SKM-1 (cell line): ENCODE measurements at regions not wholly inside any gene's neighbourhood (a gene's known extent, or its start where the extent isn't known, plus 50 kb on each side); places are given as distances from the start of the nearest gene placed in this dataset.

Experiments
- DNase-seq: peaks from one replicate; lab custom pipeline; 2025; ENCODE audit not compliant: unreplicated experiment; lab: John Stamatoyannopoulos, UW

GRCh38 chrX:9195199-9195880 lies 161.4 kb upstream of the FAM9B start:
- no peak for DNase-seq

GRCh38 chrX:9196961-9197640 lies 163.2 kb upstream of the FAM9B start:
- DNase-seq, result no peak

DNA sequence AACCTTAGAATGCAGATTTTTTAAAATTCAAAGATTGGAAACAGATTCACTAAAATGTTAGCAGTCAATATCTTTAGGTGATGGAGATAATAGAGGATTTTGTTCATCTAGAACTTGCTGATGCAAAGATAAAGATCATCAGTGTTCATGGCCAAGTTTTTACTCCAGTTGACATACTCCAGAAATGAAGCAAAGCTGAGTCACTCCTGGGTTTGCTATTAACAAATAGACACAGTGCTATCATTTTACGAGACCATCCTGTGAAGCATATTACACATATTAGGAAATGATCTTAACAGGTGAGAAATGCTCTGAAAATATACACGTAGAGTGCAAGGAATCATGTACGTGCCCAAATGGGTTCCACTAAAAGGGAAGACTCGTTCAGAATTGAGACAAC lies 170.6 kb upstream of the FAM9B start:
- DNase-seq, result no peak

- DNase-seq, result no peak
Measured at GRCh38 chrX:9205599-9206223, 171.8 kb upstream of the FAM9B start.

GRCh38 chrX:9207142-9207541 lies 173.2 kb upstream of the FAM9B start:
- no peak for DNase-seq

DNA sequence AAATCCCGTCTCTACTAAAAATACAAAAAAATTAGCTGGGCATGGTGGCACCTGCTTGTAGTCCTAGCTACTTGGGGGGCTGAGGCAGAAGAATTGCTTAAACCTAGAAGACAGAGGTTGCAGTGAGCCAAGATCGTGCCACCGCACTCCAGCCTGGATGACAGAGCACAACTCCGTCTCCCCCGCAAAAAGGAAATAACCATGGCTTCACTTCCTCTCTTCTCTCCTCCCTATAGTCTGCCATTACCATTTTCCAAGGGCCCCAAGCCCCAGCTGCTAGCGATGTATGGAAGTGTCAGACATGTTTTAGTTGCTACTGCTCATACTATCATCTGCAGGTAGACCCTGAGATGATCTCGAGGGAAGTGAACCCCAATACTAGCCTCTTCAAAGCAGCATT lies 177.3 kb upstream of the FAM9B start:
- DNase-seq, result no peak

DNA sequence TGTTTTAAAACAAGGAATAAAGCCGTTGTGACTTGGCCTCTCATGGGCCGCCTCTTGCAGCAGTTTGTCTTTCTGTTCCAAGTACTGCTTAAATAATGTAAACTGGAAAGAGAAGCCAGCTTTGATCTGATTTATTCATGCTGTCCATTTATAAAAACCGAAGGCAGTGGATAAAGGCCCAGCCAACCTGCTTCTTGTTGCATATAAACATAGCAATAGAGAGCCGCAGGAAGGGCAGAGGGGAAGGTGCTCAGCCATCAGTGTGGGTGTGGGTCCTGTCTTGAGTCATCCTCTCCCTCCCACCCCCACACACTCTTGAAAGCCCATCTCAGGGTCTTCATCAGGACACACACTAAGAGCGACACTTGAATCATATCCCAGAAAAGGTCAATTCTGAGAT lies 187.9 kb upstream of the FAM9B start:
- DNase-seq, result no peak

- no peak for DNase-seq
Measured at GRCh38 chrX:9222299-9222698, 188.4 kb upstream of the FAM9B start.

- no peak for DNase-seq
Measured at GRCh38 chrX:9227276-9227675, 193.3 kb upstream of the FAM9B start.

- no peak for DNase-seq
Measured at GRCh38 chrX:9231491-9231890, 197.6 kb upstream of the FAM9B start.

DNA sequence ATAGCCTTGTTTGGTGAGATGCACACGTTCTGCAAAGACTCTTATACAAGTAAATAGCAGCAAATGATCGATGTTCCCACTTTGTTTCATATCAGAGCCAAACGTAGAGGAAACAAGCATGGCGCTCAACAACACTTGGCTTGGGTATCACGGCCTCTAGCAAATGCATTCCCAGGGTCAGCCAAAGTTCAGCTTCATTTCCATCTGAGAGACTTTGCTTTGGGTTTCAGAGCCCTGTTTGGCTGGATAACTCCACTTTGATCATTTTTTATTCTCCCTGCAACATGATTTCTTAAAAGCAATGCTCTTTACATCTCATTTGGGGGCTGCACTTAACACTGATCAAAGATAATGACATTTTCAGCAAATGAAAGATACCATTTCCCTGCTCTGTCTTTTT lies 199.2 kb upstream of the FAM9B start:
- no peak for DNase-seq

GRCh38 chrX:9234315-9234714 lies 200.4 kb upstream of the FAM9B start:
- DNase-seq, result no peak

GRCh38 chrX:9235722-9236121 lies 201.8 kb upstream of the FAM9B start:
- DNase-seq, result no peak

DNA sequence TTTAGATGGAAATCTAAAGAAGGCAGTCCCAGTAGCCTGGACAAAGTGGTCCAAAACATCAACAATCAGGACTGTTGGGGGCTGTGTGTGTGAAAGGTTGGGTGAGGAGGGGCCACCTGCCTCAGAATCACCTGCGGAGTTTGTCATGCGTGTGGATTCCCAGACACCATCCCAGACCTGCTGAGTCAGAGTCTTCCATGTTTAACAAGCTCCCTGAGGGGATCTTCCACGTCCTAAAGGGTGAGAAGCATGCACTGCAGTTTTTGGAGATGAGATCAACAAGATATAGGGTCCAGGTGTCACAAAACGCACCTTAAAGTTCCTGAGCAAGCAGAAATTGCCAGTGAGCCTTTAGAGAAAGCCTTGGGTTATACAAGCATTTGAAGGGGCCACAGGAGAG lies 207.0 kb upstream of the FAM9B start:
- no peak for DNase-seq

DNA sequence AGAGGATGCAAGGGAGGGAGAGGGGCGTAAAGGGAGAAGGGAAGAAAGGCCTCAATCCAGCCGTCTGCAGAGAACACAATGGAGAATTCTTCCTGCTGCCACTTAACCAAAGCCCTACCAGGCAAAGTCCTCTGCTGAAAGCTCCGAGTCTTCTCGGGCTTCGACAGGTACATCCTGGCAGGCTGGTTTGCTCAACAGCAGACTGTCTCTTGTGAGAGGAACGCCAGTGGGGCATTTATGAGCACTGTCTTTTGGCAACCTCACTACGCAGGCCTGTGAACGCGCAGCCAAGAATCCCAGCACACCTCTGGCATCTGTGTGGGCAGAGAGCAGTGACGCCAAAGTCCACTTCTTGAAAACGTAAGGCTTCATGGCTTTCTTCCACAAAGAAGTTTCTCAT lies 207.5 kb upstream of the FAM9B start:
- DNase-seq, result no peak

GRCh38 chrX:9249051-9249846 lies 215.3 kb upstream of the FAM9B start:
- no peak for DNase-seq

DNA sequence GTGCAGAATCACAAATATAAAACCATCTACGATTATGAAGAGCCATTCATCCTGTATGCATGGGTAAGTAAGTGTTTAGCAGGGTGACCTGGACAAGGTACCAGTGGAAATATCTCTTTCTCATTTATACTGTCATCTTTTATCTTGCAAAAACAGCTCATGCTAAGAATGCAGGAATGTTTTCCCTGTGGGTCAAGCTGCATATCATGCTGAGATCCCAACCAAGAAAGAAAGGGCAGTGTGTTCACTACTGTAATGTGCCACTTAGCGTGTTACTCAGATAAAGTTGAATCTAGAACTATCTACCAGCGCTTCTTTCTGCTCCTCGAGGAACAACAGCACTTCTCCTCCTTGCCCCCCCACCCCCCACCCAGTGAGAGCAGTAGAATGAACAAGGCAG lies 212.7 kb upstream of the TBL1X start:
- DNase-seq, result no peak

- no peak for DNase-seq
Measured at GRCh38 chrX:9253211-9253610, 211.6 kb upstream of the TBL1X start.

GRCh38 chrX:9257718-9258420 lies 207.0 kb upstream of the TBL1X start:
- no peak for DNase-seq

DNA sequence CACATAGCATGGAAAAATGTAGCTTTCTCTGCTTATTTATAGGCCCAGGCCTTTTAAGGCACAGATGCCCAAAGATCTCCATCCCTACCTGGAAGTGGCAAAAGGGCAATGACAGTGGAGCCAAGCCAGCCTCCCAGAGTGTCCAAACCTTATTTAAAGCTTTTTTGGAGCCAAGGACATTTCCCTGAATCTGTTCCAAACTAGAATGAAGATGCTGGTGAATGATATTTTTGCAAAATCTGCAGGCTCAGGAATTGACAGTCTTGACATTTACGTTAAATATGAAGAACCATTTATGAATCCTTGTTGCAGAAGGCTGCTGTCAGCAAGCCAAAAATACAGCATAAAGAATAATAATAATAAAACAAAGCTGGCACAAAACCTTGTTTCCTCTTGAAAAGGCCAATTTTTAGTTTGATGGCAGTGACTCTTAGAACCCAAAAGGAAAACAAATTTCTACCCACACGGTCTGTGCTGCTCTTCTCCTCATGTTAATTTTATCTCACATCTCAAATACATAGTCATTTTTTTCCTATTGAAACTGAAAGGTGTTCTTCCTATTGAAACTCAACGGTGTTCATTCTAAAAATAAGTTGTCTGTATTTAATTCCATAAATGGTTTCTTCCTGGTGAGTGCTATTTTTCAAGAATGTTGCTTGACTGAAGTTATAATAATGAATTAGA lies 206.3 kb upstream of the TBL1X start:
- no peak for DNase-seq

GRCh38 chrX:9260603-9261002 lies 204.3 kb upstream of the TBL1X start:
- DNase-seq, result no peak
